ENCODE measurements at regions not wholly inside any gene's neighbourhood (a gene's known extent, or its start where the extent isn't known, plus 50 kb on each side); places are given as distances from the start of the nearest gene placed in this dataset.
"Not testable (repeated sequence)": the region's sequence is repeated elsewhere in the genome, so short reads cannot be mapped to it uniquely, and the experiment has no call there.

DNA sequence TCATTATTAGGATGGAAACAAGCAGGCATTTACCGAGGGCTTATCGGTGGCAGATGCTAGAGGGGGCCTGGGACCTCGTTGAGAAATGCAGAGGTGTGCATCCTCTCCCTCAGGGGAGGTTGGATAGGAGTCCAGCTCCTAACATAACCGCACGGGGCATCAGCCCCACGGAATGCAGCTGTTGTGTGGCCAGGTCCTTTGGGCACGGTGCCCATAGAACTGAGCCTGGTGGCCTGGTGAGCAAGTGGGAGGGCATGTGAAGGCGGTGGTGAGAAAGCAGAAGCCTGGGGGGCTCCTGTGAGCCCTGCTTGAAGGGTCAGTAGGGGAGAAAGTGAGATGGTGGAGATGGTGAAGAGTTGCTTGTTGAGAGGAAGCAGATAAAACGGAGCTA lies 143.7 kb downstream of the CDH26 start:
- H3K4me3 ChIP-seq (ENCODE audit: low read depth, low read length) = no peak overlapping the region
- TF ChIP-seq, protein P1, sequence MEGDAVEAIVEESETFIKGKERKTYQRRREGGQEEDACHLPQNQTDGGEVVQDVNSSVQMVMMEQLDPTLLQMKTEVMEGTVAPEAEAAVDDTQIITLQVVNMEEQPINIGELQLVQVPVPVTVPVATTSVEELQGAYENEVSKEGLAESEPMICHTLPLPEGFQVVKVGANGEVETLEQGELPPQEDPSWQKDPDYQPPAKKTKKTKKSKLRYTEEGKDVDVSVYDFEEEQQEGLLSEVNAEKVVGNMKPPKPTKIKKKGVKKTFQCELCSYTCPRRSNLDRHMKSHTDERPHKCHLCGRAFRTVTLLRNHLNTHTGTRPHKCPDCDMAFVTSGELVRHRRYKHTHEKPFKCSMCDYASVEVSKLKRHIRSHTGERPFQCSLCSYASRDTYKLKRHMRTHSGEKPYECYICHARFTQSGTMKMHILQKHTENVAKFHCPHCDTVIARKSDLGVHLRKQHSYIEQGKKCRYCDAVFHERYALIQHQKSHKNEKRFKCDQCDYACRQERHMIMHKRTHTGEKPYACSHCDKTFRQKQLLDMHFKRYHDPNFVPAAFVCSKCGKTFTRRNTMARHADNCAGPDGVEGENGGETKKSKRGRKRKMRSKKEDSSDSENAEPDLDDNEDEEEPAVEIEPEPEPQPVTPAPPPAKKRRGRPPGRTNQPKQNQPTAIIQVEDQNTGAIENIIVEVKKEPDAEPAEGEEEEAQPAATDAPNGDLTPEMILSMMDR (IDR thresholded peaks at IDR 0.05; ENCODE audit: insufficient read depth, low read depth, low read length) = no peak
- no peak for DNase-seq (ENCODE audit: low read depth)

DNA sequence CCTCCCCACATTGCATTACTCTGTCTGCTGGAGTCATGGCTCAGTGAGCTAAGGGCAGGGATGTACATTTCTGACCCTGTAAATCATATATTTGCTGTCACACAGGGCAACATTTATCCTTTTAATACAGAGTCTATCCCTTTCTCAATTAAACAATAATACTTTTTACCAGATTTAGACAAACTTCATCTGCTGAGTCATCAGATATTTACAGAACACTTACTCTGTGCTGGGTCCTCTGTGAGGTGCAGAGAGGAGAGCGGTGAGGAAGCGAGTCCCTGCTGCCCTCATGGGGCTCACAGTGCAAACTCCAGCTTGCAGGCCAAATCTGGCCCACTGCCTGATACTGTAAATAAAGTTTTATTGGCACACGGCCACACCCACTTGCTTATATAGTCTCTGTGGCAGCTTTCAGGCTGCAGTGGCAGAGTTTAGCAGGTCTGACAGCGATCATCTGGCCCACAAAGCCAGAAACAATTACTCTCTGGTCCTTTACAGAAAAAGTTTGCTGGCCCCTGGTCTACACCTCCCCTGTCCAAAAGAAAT lies 144.5 kb downstream of the CDH26 start:
- no peak overlapping the region for H3K4me3 ChIP-seq (ENCODE audit: low read depth, low read length)
- TF ChIP-seq, protein P1 (IDR thresholded peaks at IDR 0.05; ENCODE audit: insufficient read depth, low read depth, low read length) = no peak
- DNase-seq (ENCODE audit: low read depth) = no peak

DNA sequence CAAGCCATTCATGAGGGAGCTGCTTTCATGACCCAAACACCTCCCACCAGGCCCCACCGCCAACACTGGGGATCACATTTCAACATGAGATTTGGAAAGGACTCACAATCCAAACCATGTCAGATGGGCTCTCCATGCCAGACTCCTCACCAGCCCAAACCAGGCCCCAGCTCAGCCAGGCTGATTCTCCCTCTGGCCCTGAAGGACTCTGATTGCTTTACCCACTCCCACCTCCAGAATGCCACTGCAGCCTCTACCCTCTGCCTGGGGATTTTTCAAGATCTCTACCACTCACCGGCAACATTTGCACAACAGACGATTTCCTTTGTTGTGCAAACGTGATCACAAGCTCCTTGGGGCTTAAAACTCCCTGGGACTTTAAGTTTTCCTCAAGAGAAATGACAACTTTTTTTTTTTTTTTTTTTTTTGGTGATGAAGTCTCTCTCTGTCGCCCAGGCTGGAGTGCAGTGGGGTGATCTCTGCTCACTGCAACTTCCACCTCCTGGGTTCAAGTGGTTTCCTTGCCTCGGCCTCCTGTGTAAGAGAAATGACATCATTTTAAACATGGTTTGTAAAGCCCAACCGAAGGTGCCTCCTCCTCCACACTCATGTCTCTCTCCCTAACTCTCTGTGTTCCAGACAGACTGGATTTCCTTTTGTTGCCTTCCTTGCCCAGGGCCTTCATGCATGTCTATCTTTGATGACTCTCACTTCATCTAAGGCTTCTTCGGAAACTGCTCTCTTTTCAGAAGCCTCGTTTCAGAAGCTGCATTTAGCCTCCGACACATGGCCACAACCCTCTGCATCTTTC lies 147.0 kb downstream of the CDH26 start:
- no peak for DNase-seq (ENCODE audit: low read depth)
- H3K4me3 ChIP-seq (ENCODE audit: low read depth, low read length) = no peak overlapping the region
- TF ChIP-seq, protein P1 (IDR thresholded peaks at IDR 0.05; ENCODE audit: insufficient read depth, low read depth, low read length) = no peak

DNA sequence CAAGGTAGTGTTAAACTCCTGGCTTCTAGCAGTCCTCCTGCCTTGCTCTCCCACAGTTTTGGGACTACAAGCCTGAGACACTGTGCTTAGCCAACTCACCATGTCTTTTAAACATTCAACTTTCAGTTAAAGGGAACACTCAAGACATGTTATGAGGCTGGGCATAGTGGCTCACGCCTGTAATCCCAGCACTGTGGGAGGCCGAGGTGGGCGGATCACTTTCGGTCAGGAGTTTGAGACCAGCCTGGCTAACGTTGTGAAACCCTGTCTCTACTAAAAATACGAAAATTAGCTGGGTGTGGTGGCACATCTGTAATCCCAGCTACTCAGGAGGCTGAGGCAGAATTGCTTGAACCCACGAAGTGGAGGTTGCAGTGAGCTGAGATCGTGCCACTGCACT lies 148.0 kb downstream of the CDH26 start:
- H3K4me3 ChIP-seq (ENCODE audit: low read depth, low read length); DNase-seq (ENCODE audit: low read depth): not testable (repeated sequence)

DNA sequence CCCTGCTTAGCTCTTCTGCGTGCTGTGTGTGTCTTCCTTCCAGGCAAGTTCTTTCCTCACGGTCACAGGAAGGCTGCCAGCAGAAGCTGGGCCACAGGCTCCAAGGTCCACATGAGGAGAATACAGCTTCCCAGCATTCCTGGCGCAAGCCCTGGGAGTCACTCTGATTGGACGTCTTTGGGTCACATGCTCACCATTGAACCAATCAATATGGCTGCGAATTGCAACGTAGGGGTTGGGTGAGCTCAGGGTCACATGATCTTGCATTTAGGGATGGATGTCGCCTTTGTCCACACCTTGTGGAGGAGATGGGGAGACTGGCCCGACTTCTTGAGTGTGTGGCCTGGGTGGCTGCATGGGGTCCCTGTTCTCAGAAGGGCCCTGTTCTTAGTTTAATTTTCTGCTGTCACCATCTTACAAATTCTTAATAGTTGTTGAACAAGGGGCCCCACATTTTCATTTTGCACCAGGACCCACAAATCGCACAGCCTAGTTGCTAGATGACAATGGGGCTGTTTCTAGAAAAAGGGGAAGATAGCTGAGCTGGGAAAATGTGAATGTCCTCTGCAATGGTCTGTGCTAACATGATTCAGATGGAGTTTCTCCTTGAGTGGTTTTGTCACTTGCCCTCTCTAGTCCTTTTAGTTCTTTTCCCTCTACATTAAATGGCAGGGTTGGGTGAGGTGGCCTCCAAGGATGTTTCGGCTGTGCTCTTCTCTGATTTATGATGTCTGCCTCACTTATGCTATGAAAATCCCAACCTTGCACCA lies 149.6 kb downstream of the CDH26 start:
- no peak for DNase-seq (ENCODE audit: low read depth)

DNA sequence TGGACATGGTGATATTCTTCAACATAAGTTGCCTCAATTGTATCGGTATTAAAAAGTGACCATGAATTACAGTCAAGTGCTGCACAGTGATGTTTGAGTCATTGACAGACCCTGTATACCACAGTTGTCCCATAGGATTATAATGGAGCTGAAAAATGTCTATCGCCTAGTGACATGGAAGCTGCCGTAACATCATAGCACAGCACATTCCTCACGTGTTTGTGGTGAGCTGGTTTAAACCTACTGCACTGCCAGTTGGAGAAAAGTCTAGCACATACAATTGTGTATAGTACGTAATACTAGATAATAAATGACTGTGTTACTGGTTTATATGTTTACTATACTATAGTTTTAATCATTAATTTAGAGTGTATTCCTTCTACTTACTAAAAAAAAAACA lies 150.2 kb downstream of the CDH26 start:
- peak; percentile 28 for DNase-seq (ENCODE audit: low read depth)

More for the DNA sequence above, 149.6 kb downstream of the CDH26 start:
- TF ChIP-seq, protein P1 (IDR thresholded peaks at IDR 0.05; ENCODE audit: insufficient read depth, low read depth, low read length) = no peak
- H3K4me3 ChIP-seq (ENCODE audit: low read depth, low read length) = no peak overlapping the region

More for the DNA sequence above, 150.2 kb downstream of the CDH26 start:
- TF ChIP-seq, protein P1 (IDR thresholded peaks at IDR 0.05; ENCODE audit: insufficient read depth, low read depth, low read length) = no peak
- no peak overlapping the region for H3K4me3 ChIP-seq (ENCODE audit: low read depth, low read length)
